ENCODE measurements at regions not wholly inside any gene's neighbourhood (a gene's known extent, or its start where the extent isn't known, plus 50 kb on each side); places are given as distances from the start of the nearest gene placed in this dataset.

DNA sequence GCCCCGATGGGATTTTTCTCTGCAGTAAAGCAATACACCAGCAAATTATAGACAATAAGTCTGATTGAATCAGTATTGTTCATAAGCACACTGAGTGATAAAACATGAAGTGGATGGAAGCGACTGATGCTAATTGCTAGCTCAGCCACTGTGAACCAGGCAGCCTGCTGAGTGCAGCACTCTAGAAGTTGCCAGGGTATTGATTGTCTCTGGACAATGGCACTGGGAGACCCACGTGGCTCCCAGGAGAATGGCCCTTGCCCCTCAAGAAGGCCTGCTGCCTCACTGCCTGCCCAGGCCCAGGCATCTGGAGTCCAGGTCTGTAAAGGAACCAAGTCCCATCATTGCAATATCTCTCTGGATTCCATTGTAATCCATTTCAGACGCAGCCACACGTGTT, 80.4 kb upstream of the TCERG1L start:
- no peak for TF ChIP-seq EZH2phosphoT487 (IDR thresholded peaks at IDR 0.05; ENCODE audit: low read length)
- no peak for TF ChIP-seq CTCF (IDR thresholded peaks at IDR 0.05; ENCODE audit: low read length)
- no peak for TF ChIP-seq EZH2 (optimal IDR thresholded peaks at IDR 0.05; ENCODE audit: low read depth, low read length)

All from MM.1S (cell line).